DOHH2 (cell line): ENCODE measurements at regions not wholly inside any gene's neighbourhood (a gene's known extent, or its start where the extent isn't known, plus 50 kb on each side); places are given as distances from the start of the nearest gene placed in this dataset.

Experiments
- H3F3A ChIP-seq: fragments of 200-600 bp; sonication (generic), shearing (Covaris generic); 2 replicates; pipeline ENCODE4 v1.6.0; 2016; ENCODE audit warnings: antibody characterized with exemption, mild to moderate bottlenecking; ENCODE audit not compliant: control insufficient read depth, insufficient read depth
- H3K27ac ChIP-seq: fragments of 200-600 bp; sonication (generic); 2 replicates; pipeline ENCODE4 v1.5.1; 2014; ENCODE audit warnings: low read depth, mild to moderate bottlenecking, low read length, moderate library complexity
- H3K27me3 ChIP-seq: fragments of 200-600 bp; sonication (generic); 2 replicates; pipeline ENCODE4 v1.6.1; 2014; ENCODE audit warnings: mild to moderate bottlenecking, low read length, mixed read lengths; ENCODE audit not compliant: control insufficient read depth
- H3K36me3 ChIP-seq: fragments of 200-600 bp; sonication (generic); 2 replicates; pipeline ENCODE4 v1.6.1; 2014; ENCODE audit warnings: mild to moderate bottlenecking, low read length, moderate library complexity, mixed read lengths; ENCODE audit not compliant: control insufficient read depth
- H3K4me1 ChIP-seq: fragments of 200-600 bp; sonication (generic); 2 replicates; pipeline ENCODE4 v1.6.1; 2014; ENCODE audit warnings: mild to moderate bottlenecking, low read length, mixed read lengths; ENCODE audit not compliant: control insufficient read depth
- H3K4me2 ChIP-seq: fragments of 200-600 bp; sonication (generic); 2 replicates; pipeline ENCODE4 v1.6.0; 2014; ENCODE audit warnings: mild to moderate bottlenecking, low read length, moderate library complexity
- H3K4me3 ChIP-seq: fragments of 200-600 bp; sonication (generic); 2 replicates; pipeline ENCODE4 v1.5.1; 2014; ENCODE audit warnings: mild to moderate bottlenecking, low read length, mixed read lengths
- H3K79me2 ChIP-seq: fragments of 200-600 bp; sonication (generic); 2 replicates; pipeline ENCODE4 v1.6.1; 2014; ENCODE audit warnings: mild to moderate bottlenecking, low read length, mixed read lengths; ENCODE audit not compliant: control insufficient read depth
- H3K9me2 ChIP-seq: fragments of 200-600 bp; sonication (generic); replicated peaks from 2 replicates; pipeline ENCODE4 v1.6.1; 2014; ENCODE audit warnings: mild to moderate bottlenecking, low read length, mixed read lengths; ENCODE audit not compliant: control insufficient read depth
- H3K9me3 ChIP-seq: fragments of 200-600 bp; sonication (generic); 2 replicates; pipeline ENCODE4 v1.6.1; 2014; ENCODE audit warnings: antibody characterized with exemption, low read length, mixed read lengths; ENCODE audit not compliant: control insufficient read depth, insufficient read depth
- H4K20me1 ChIP-seq: fragments of 200-600 bp; sonication (generic); 2 replicates; pipeline ENCODE4 v1.6.0; 2014; ENCODE audit warnings: low read depth, mild to moderate bottlenecking, antibody characterized with exemption, low read length, moderate library complexity; ENCODE audit not compliant: control insufficient read depth, insufficient read depth
- CTCF ChIP-seq: fragments of 200-600 bp; sonication (generic); IDR thresholded peaks from one replicate; pipeline ENCODE4 v1.5.1; 2014; ENCODE audit warnings: antibody characterized with exemption, mild to moderate bottlenecking, low read depth, low read length; ENCODE audit not compliant: poor library complexity, severe bottlenecking
- EZH2phosphoT487 ChIP-seq: fragments of 200-600 bp; sonication (generic); IDR thresholded peaks from 2 replicates; pipeline ENCODE4 v1.6.1; 2017; ENCODE audit warnings: borderline replicate concordance, mild to moderate bottlenecking, antibody characterized with exemption, low read length, moderate library complexity, mixed read lengths

- Histone ChIP-seq H3K36me3 (no peaks in the 10 kb centered on the region), H3K4me2 (no peak overlapping the region), H3F3A (no peaks in the 10 kb centered on the region), H3K9me3 (peaks cover 5% of the 10 kb centered on the region; the same call in 1 of the 2 replicates), H3K4me1 (peaks cover 16% of the 10 kb centered on the region), H3K27me3 (no peaks in the 10 kb centered on the region), H3K79me2 (no peaks in the 10 kb centered on the region), H3K27ac (no peak overlapping the region), H4K20me1 (no peaks in the 10 kb centered on the region), H3K4me3 (no peak overlapping the region), H3K9me2 (no peaks in the 10 kb centered on the region)
- TF ChIP-seq EZH2phosphoT487 (no peak), CTCF (no peak)
Measured at GRCh38 chr2:213202011-213202410, 50.6 kb upstream of the IKZF2 start.

GRCh38 chr2:213205944-213206343 lies 54.5 kb upstream of the IKZF2 start:
- Histone ChIP-seq H4K20me1 (no peaks in the 10 kb centered on the region), H3K9me2 (no peaks in the 10 kb centered on the region), H3K4me1 (peaks cover 19% of the 10 kb centered on the region), H3K36me3 (no peaks in the 10 kb centered on the region), H3K4me3 (no peak overlapping the region), H3K79me2 (no peaks in the 10 kb centered on the region), H3K27ac (no peak overlapping the region), H3K27me3 (no peaks in the 10 kb centered on the region), H3K9me3 (peaks cover under 1% of the 10 kb centered on the region; the same call in 1 of the 2 replicates), H3F3A (no peaks in the 10 kb centered on the region), H3K4me2 (no peak overlapping the region)
- TF ChIP-seq CTCF = no peak
- no peak for TF ChIP-seq EZH2phosphoT487

- no peaks in the 10 kb centered on the region for H3K9me3 ChIP-seq
- no peaks in the 10 kb centered on the region for H4K20me1 ChIP-seq
- no peak overlapping the region for H3K27ac ChIP-seq
- H3F3A ChIP-seq = no peaks in the 10 kb centered on the region
- no peaks in the 10 kb centered on the region for H3K27me3 ChIP-seq
- TF ChIP-seq EZH2phosphoT487 = no peak
- TF ChIP-seq CTCF = no peak
- H3K4me1 ChIP-seq = peaks cover 11% of the 10 kb centered on the region
- no peak overlapping the region for H3K4me2 ChIP-seq
- no peaks in the 10 kb centered on the region for H3K79me2 ChIP-seq
- no peaks in the 10 kb centered on the region for H3K36me3 ChIP-seq
- H3K4me3 ChIP-seq = no peak overlapping the region
- H3K9me2 ChIP-seq = no peaks in the 10 kb centered on the region
Measured at GRCh38 chr2:213213186-213213585, 61.8 kb upstream of the IKZF2 start.

- H4K20me1 ChIP-seq = no peaks in the 10 kb centered on the region
- no peak overlapping the region for H3K4me2 ChIP-seq
- H3K27ac ChIP-seq = no peak overlapping the region
- no peaks in the 10 kb centered on the region for H3K36me3 ChIP-seq
- TF ChIP-seq CTCF (no peak), EZH2phosphoT487 (no peak)
- H3K9me3 ChIP-seq = no peaks in the 10 kb centered on the region
- H3K4me1 ChIP-seq = peaks cover 10% of the 10 kb centered on the region
- no peaks in the 10 kb centered on the region for H3K27me3 ChIP-seq
- H3K4me3 ChIP-seq = no peak overlapping the region
- no peaks in the 10 kb centered on the region for H3K9me2 ChIP-seq
- no peaks in the 10 kb centered on the region for H3K79me2 ChIP-seq
- H3F3A ChIP-seq = no peaks in the 10 kb centered on the region
Measured at GRCh38 chr2:213214209-213214608, 62.8 kb upstream of the IKZF2 start.
